GM12878 (cell line): ENCODE measurements at regions not wholly inside any gene's neighbourhood (a gene's known extent, or its start where the extent isn't known, plus 50 kb on each side); places are given as distances from the start of the nearest gene placed in this dataset.

Source experiments
- ATAC-seq: fragments of 200-7000 bp; cut with Tn5 transposase; 3 replicates; pipeline ENCODE4 v1.9.1; 2020; ENCODE audit warnings: mild to moderate bottlenecking, moderate library complexity
- BruUV-seq: library from RNA; stranded (reverse); fragments of 400-500 nt; replicated peaks from 2 replicates; lab custom pipeline; 2021; lab: Mats Ljungman, UMichigan
- CTCF ChIA-PET: fragments of 300-600 bp; sonication (Branson Sonifier 250); formaldehyde crosslinking; extraction: SDS; loops from one replicate; lab custom pipeline; 2021; ENCODE audit warnings: inconsistent platforms; lab: Yijun Ruan, JAX
- POLR2A ChIA-PET: fragments of 350-600 bp; formaldehyde crosslinking; extraction: SDS; loops from one replicate; lab custom pipeline; 2021; ENCODE audit warnings: inconsistent platforms; lab: Charles Lee
- RAD21 ChIA-PET: fragments of 300-600 bp; sonication (Branson Sonifier 250); formaldehyde crosslinking; loops from one replicate; lab custom pipeline; 2023; ENCODE audit warnings: antibody characterized with exemption; ENCODE audit not compliant: unreplicated experiment; lab: Charles Lee
- SMC1A ChIA-PET: fragments of 300-600 bp; sonication (Branson Sonifier 250); formaldehyde crosslinking; loops from one replicate; lab custom pipeline; 2023; ENCODE audit not compliant: unreplicated experiment, uncharacterized antibody; lab: Charles Lee
- DNase-seq: peaks from one replicate; pipeline ENCODE4 v3.0.0-alpha.2; 2011; ENCODE audit warnings: low read depth, low spot score
- FAIRE-seq: peaks from 3 replicates; lab custom pipeline; 2011; peaks lifted over from hg19 to GRCh38; lab: Jason Lieb, UNC
- H2AFZ ChIP-seq: 2 replicates; pipeline ENCODE4 v1.6.0; 2011; ENCODE audit warnings: low read depth, low read length, control low read depth; ENCODE audit not compliant: control insufficient read depth
- H3K27ac ChIP-seq: 2 replicates; pipeline ENCODE4 v1.5.1; 2011; ENCODE audit warnings: control low read depth; ENCODE audit not compliant: control insufficient read depth, insufficient read depth
- H3K27me3 ChIP-seq, 2 experiments: replicated peaks in 1 of 2; 2 replicates each; pipeline versions ENCODE4 v1.6.0 to v1.6.1; 2011; ENCODE audit warnings: low read length in 1 of 2; ENCODE audit not compliant: control insufficient read depth in 2 of 2, insufficient read depth in 2 of 2
- H3K36me3 ChIP-seq, 2 experiments: 2 replicates each; pipeline ENCODE4 v1.5.1; 2011; ENCODE audit warnings: low read length in 1 of 2; ENCODE audit not compliant: control insufficient read depth in 2 of 2, insufficient read depth in 2 of 2
- H3K4me1 ChIP-seq: 2 replicates; pipeline ENCODE4 v1.6.1; 2011; ENCODE audit warnings: mild to moderate bottlenecking, low read length, moderate library complexity, mixed read lengths; ENCODE audit not compliant: control insufficient read depth, insufficient read depth
- H3K4me2 ChIP-seq: 2 replicates; pipeline ENCODE4 v1.6.0; 2011; ENCODE audit warnings: control low read depth; ENCODE audit not compliant: control insufficient read depth, insufficient read depth
- H3K4me3 ChIP-seq: fragments of 200-600 bp; sonication (generic); 2 replicates; pipeline ENCODE4 v1.5.1; 2016
- H3K79me2 ChIP-seq: 2 replicates; pipeline ENCODE4 v1.6.0; 2011; ENCODE audit warnings: low read length; ENCODE audit not compliant: control insufficient read depth, insufficient read depth
- H3K9ac ChIP-seq: 2 replicates; pipeline ENCODE4 v1.8.0; 2011; ENCODE audit warnings: low read length, control low read depth, mixed read lengths; ENCODE audit not compliant: control insufficient read depth, insufficient read depth
- H3K9me3 ChIP-seq: replicated peaks from 3 replicates; pipeline ENCODE4 v1.5.1; 2011; ENCODE audit warnings: mild to moderate bottlenecking, low read length; ENCODE audit not compliant: control insufficient read depth, insufficient read depth
- H4K20me1 ChIP-seq: 2 replicates; pipeline ENCODE4 v1.6.0; 2011; ENCODE audit not compliant: control insufficient read depth, insufficient read depth
- CBX5 ChIP-seq: sonication (generic); IDR thresholded peaks from 2 replicates; pipeline ENCODE4 v1.6.1; 2016; ENCODE audit warnings: low read depth, moderate library complexity, mild to moderate bottlenecking, inconsistent platforms
- PML ChIP-seq: IDR thresholded peaks from 2 replicates; pipeline ENCODE4 v1.6.1; 2012; ENCODE audit warnings: low read length, inconsistent platforms
- POU2F2 ChIP-seq: IDR thresholded peaks from 3 replicates; pipeline ENCODE4 v1.6.1; 2011; ENCODE audit warnings: low read depth, mild to moderate bottlenecking, low read length, borderline replicate concordance
- RAD21 ChIP-seq: IDR thresholded peaks from 2 replicates; pipeline ENCODE4 v1.6.1; 2011; ENCODE audit warnings: mild to moderate bottlenecking, low read depth, low read length, moderate library complexity; ENCODE audit not compliant: insufficient read depth
- RCOR1 ChIP-seq: conservative IDR thresholded peaks from 2 replicates; pipeline ENCODE4 v1.6.1; 2012; ENCODE audit warnings: low read depth, low read length, improper control_type of control experiment
- SUZ12 ChIP-seq: fragments of 200-600 bp; sonication (generic); IDR thresholded peaks from one replicate; pipeline ENCODE4 v1.6.1; 2018; ENCODE audit warnings: antibody characterized with exemption, mild to moderate bottlenecking; ENCODE audit not compliant: unreplicated experiment
- ZNF274 ChIP-seq: IDR thresholded peaks from one replicate; pipeline ENCODE4 v1.8.0; 2011; ENCODE audit not compliant: insufficient read length, insufficient read depth
- ZNF384 ChIP-seq: IDR thresholded peaks from 2 replicates; pipeline ENCODE4 v1.6.1; 2012; ENCODE audit warnings: low read depth, mild to moderate bottlenecking, low read length, improper control_type of control experiment, borderline replicate concordance
- ZSCAN29 ChIP-seq: fragments of 450-650 bp; IDR thresholded peaks from 2 replicates; pipeline ENCODE4 v1.6.1; 2017; ENCODE audit warnings: mild to moderate bottlenecking, moderate library complexity
- ZZZ3 ChIP-seq: IDR thresholded peaks from 2 replicates; pipeline ENCODE4 v1.6.1; 2011; ENCODE audit warnings: low read depth; ENCODE audit not compliant: control insufficient read depth, insufficient read length
- WGBS: methylation state at CpG from one replicate; pipeline ENCODE4 v1.1.6; 2016; ENCODE audit warnings: low lambda C conversion rate; ENCODE audit not compliant: insufficient replicate concordance, insufficient coverage; ENCODE audit errors: missing lambda C conversion rate; 5-methylcytosine and 5-hydroxymethylcytosine counted together
- in situ Hi-C: fragments of 300-500 bp; cut with MboI; formaldehyde crosslinking; loops from 9 replicates; pipeline ENCODE4 v1.14.3; 2018; ENCODE audit warnings: mixed read lengths
- intact Hi-C: fragments of 100-400 bp; cut with micrococcal nuclease; formaldehyde crosslinking; loops from one replicate; pipeline ENCODE4 v1.14.2; 2022; ENCODE audit not compliant: unreplicated experiment
- TF ChIP-seq, protein P1 (sequence below): fragments of 450-650 bp; IDR thresholded peaks from 2 replicates; pipeline ENCODE4 v1.6.1; 2018; ENCODE audit warnings: borderline replicate concordance, mild to moderate bottlenecking; ENCODE audit not compliant: partially characterized antibody

- in situ Hi-C loops: no loop called here
- ChIA-PET CTCF (no interaction called here), RAD21 (no interaction called here), SMC1A (no interaction called here), POLR2A (no interaction called here)
- Histone ChIP-seq H3K79me2 (no peaks in the 10 kb centered on the region), H2AFZ (no peak overlapping the region), H3K27ac (no peak overlapping the region), H4K20me1 (no peaks in the 10 kb centered on the region), H3K9me3 (no peaks in the 10 kb centered on the region), H3K4me1 (no peaks in the 10 kb centered on the region), H3K9ac (no peak overlapping the region), H3K4me3 (no peak overlapping the region), H3K36me3 (no peaks in the 10 kb centered on the region), H3K4me2 (no peak overlapping the region), H3K27me3 (no peaks in the 10 kb centered on the region; a peak in 1 of 4 replicates)
- BruUV-seq: no TSS peak
- DNase-seq: no peak
- intact Hi-C loops: no loop called here
- no peak for FAIRE-seq
- TF ChIP-seq ZNF274: no peak
- TF ChIP-seq RCOR1: no peak
- no peak for TF ChIP-seq PML
- TF ChIP-seq CBX5: no peak
- no peak for TF ChIP-seq SUZ12
- no peak for TF ChIP-seq ZSCAN29
- TF ChIP-seq ZNF384: no peak
- 6% methylated on average over 1 of the region's 1 CpG for WGBS
- no peak for ATAC-seq
Measured at GRCh38 chr3:17931131-17931530, 188.7 kb upstream of the TBC1D5 start.

- Histone ChIP-seq H3K9ac (no peak overlapping the region), H4K20me1 (no peaks in the 10 kb centered on the region), H2AFZ (no peak overlapping the region), H3K36me3 (no peaks in the 10 kb centered on the region), H3K27me3 (no peaks in the 10 kb centered on the region), H3K4me2 (no peak overlapping the region), H3K27ac (no peak overlapping the region), H3K4me3 (no peak overlapping the region), H3K79me2 (no peaks in the 10 kb centered on the region), H3K9me3 (no peaks in the 10 kb centered on the region), H3K4me1 (no peaks in the 10 kb centered on the region)
- ChIA-PET SMC1A (interaction anchor here (0.6 kb wide), 1 partner anchor 22 kb away, joined by 4 read pairs; no protein-coding TSS in a partner anchor), RAD21 (no interaction called here), POLR2A (interaction anchor here (0.5 kb wide), 1 partner anchor 32 kb away, joined by 4 read pairs; no protein-coding TSS in a partner anchor), CTCF (no interaction called here)
- no TSS peak for BruUV-seq
- no peak for FAIRE-seq
- intact Hi-C loops (no loop called here), in situ Hi-C loops (no loop called here)
- 26% methylated on average over 3 of the region's 4 CpGs for WGBS
- TF ChIP-seq ZNF384 (no peak), POU2F2 (no peak), RAD21 (no peak), ZZZ3 (no peak)
- TF ChIP-seq, protein P1, sequence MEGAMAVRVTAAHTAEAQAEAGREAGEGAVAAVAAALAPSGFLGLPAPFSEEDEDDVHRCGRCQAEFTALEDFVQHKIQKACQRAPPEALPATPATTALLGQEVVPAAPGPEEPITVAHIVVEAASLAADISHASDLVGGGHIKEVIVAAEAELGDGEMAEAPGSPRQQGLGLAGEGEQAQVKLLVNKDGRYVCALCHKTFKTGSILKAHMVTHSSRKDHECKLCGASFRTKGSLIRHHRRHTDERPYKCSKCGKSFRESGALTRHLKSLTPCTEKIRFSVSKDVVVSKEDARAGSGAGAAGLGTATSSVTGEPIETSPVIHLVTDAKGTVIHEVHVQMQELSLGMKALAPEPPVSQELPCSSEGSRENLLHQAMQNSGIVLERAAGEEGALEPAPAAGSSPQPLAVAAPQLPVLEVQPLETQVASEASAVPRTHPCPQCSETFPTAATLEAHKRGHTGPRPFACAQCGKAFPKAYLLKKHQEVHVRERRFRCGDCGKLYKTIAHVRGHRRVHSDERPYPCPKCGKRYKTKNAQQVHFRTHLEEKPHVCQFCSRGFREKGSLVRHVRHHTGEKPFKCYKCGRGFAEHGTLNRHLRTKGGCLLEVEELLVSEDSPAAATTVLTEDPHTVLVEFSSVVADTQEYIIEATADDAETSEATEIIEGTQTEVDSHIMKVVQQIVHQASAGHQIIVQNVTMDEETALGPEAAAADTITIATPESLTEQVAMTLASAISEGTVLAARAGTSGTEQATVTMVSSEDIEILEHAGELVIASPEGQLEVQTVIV: no peak
- no peak for DNase-seq
- ATAC-seq: no peak
Measured at GRCh38 chr3:17928502-17929145, 186.2 kb upstream of the TBC1D5 start.
